OCI-LY1 (cell line): ENCODE measurements at regions not wholly inside any gene's neighbourhood (a gene's known extent, or its start where the extent isn't known, plus 50 kb on each side); places are given as distances from the start of the nearest gene placed in this dataset.

Source experiments
- H2AFZ ChIP-seq: fragments of 200-600 bp; sonication (generic), shearing (Covaris generic); 2 replicates; pipeline ENCODE4 v1.6.0; 2014; ENCODE audit warnings: antibody characterized with exemption, mild to moderate bottlenecking, low read length
- H3F3A ChIP-seq: fragments of 200-600 bp; sonication (generic), shearing (Covaris generic); 2 replicates; pipeline ENCODE4 v1.6.0; 2014; ENCODE audit warnings: mild to moderate bottlenecking, antibody characterized with exemption, low read length, moderate library complexity; ENCODE audit not compliant: insufficient read depth
- H3K27ac ChIP-seq: fragments of 200-600 bp; sonication (generic); 2 replicates; pipeline ENCODE4 v1.5.1; 2014; ENCODE audit warnings: low read length, mixed run types, mild to moderate bottlenecking, low read depth; ENCODE audit not compliant: poor library complexity, severe bottlenecking
- H3K27me3 ChIP-seq: fragments of 200-600 bp; sonication (generic); 2 replicates; pipeline ENCODE4 v1.6.0; 2014; ENCODE audit warnings: antibody characterized with exemption, mild to moderate bottlenecking, low read length, moderate library complexity; ENCODE audit not compliant: insufficient read depth
- H3K36me3 ChIP-seq: fragments of 200-600 bp; sonication (generic); 2 replicates; pipeline ENCODE4 v1.6.1; 2014; ENCODE audit warnings: mild to moderate bottlenecking, antibody characterized with exemption, low read length, moderate library complexity, mixed read lengths; ENCODE audit not compliant: insufficient read depth
- H3K4me1 ChIP-seq: fragments of 200-600 bp; sonication (generic); 2 replicates; pipeline ENCODE4 v1.5.1; 2014; ENCODE audit warnings: mild to moderate bottlenecking, low read length, moderate library complexity; ENCODE audit not compliant: insufficient read depth, severe bottlenecking
- H3K4me2 ChIP-seq: fragments of 200-600 bp; sonication (generic), shearing (Covaris generic); 2 replicates; pipeline ENCODE4 v1.6.1; 2014; ENCODE audit warnings: low read length
- H3K4me3 ChIP-seq: fragments of 200-600 bp; sonication (generic); 2 replicates; pipeline ENCODE4 v1.5.1; 2014; ENCODE audit warnings: low read length, low read depth, mild to moderate bottlenecking, mixed read lengths; ENCODE audit not compliant: poor library complexity, severe bottlenecking
- H3K79me2 ChIP-seq: fragments of 200-600 bp; shearing (Covaris generic); 2 replicates; pipeline ENCODE4 v1.6.1; 2016; ENCODE audit warnings: mixed run types, low read length, mixed read lengths; ENCODE audit not compliant: insufficient read depth
- H3K9ac ChIP-seq: fragments of 200-600 bp; sonication (generic), shearing (Covaris generic); 2 replicates; pipeline ENCODE4 v1.6.1; 2014; ENCODE audit warnings: mild to moderate bottlenecking, low read length, mixed read lengths
- H3K9me2 ChIP-seq: fragments of 200-600 bp; sonication (generic), shearing (Covaris generic); 2 replicates; pipeline ENCODE4 v1.6.1; 2014; ENCODE audit warnings: low read depth, mild to moderate bottlenecking, low read length, mixed read lengths
- H3K9me3 ChIP-seq: fragments of 200-600 bp; shearing (Covaris generic); 2 replicates; pipeline ENCODE4 v1.6.1; 2014; ENCODE audit warnings: low read length, mixed read lengths
- H4K20me1 ChIP-seq: fragments of 200-600 bp; sonication (generic), shearing (Covaris generic); 2 replicates; pipeline ENCODE4 v1.6.0; 2016; ENCODE audit warnings: mild to moderate bottlenecking, low read length; ENCODE audit not compliant: insufficient read depth
- CTCF ChIP-seq: fragments of 200-600 bp; sonication (generic), shearing (Covaris generic); IDR thresholded peaks from 2 replicates; pipeline ENCODE4 v1.5.1; 2017; ENCODE audit warnings: mild to moderate bottlenecking, antibody characterized with exemption, low read length, moderate library complexity, mixed read lengths
- EZH2 ChIP-seq: fragments of 200-600 bp; sonication (generic), shearing (Covaris generic); IDR thresholded peaks from 2 replicates; pipeline ENCODE4 v1.8.0; 2017; ENCODE audit warnings: borderline replicate concordance, mixed run types, mild to moderate bottlenecking, antibody characterized with exemption, low read length, moderate library complexity, mixed read lengths

- Histone ChIP-seq H3K36me3 (no peaks in the 10 kb centered on the region), H3K27me3 (no peaks in the 10 kb centered on the region), H3K9me3 (no peaks in the 10 kb centered on the region), H3K79me2 (no peaks in the 10 kb centered on the region), H3K4me1 (no peaks in the 10 kb centered on the region), H3K4me2 (no peak overlapping the region), H3K4me3 (no peak overlapping the region), H3K27ac (no peak overlapping the region), H2AFZ (no peak overlapping the region), H3F3A (no peaks in the 10 kb centered on the region), H3K9ac (no peak overlapping the region), H4K20me1 (no peaks in the 10 kb centered on the region), H3K9me2 (no peaks in the 10 kb centered on the region)
- no peak for TF ChIP-seq CTCF
- TF ChIP-seq EZH2: no peak
Observed at GRCh38 chr14:38526826-38527501, 271.1 kb upstream of the CLEC14A start.

DNA sequence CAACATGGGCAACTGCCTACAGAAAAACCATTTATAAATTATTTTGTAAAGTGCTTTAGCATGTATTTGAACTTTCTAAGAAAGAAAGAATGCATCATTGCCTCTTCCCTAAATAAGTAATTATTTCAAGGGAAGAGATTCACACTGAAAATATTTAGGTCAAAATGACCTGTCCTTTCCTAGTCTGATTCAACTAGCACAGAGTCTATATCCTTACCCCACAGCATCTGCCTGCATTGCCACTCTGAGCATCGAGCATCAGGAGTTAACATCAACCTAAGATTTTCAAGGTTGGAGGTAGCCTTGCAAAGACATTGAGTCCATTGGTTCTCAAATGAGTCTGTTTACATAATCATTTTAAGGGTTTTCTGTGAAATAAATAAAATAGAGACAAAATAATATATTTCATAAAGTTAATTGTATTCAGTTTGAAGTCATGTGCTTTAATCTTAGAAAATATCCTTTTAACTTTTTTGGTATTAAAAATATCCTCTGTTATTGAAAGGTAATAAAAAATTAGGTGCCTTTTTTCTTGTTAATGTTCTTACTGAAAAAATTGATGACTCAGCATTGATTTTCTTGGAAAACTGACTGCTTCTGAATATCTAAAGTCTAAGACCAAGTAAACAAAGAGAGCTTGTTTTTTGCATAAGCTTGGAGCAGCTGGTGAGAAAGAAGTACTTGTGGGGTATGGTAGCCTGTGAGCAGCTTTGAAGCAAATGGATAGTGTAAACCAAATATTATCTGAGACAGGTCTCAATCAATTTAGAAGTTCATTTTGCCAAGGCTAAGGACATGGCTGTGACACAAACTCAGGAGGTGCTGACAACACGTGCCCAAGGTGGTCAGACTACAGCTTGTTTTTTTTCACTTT, 269.0 kb upstream of the CLEC14A start:
- Histone ChIP-seq H3K9me3 (no peaks in the 10 kb centered on the region), H3K27me3 (no peaks in the 10 kb centered on the region), H3K4me2 (no peak overlapping the region), H4K20me1 (no peaks in the 10 kb centered on the region), H3K4me1 (no peaks in the 10 kb centered on the region), H3K4me3 (no peak overlapping the region), H3K36me3 (no peaks in the 10 kb centered on the region), H3K9ac (no peak overlapping the region), H3K27ac (no peak overlapping the region), H3K79me2 (no peaks in the 10 kb centered on the region), H3K9me2 (no peaks in the 10 kb centered on the region), H2AFZ (no peak overlapping the region), H3F3A (no peaks in the 10 kb centered on the region)
- TF ChIP-seq CTCF: no peak
- no peak for TF ChIP-seq EZH2

GRCh38 chr14:38522724-38523123, 266.8 kb upstream of the CLEC14A start:
- no peaks in the 10 kb centered on the region for H3K27me3 ChIP-seq
- no peak overlapping the region for H3K4me3 ChIP-seq
- H3K79me2 ChIP-seq: no peaks in the 10 kb centered on the region
- H3F3A ChIP-seq: no peaks in the 10 kb centered on the region
- H3K9ac ChIP-seq: no peak overlapping the region
- no peak overlapping the region for H2AFZ ChIP-seq
- no peaks in the 10 kb centered on the region for H3K36me3 ChIP-seq
- no peaks in the 10 kb centered on the region for H3K4me1 ChIP-seq
- H3K9me2 ChIP-seq: no peaks in the 10 kb centered on the region
- H4K20me1 ChIP-seq: no peaks in the 10 kb centered on the region
- H3K9me3 ChIP-seq: no peaks in the 10 kb centered on the region
- no peak overlapping the region for H3K4me2 ChIP-seq
- TF ChIP-seq CTCF: no peak
- TF ChIP-seq EZH2: no peak
- no peak overlapping the region for H3K27ac ChIP-seq
